GM18511 (cell line): ENCODE measurements at regions not wholly inside any gene's neighbourhood (a gene's known extent, or its start where the extent isn't known, plus 50 kb on each side); places are given as distances from the start of the nearest gene placed in this dataset.
A peak's percentile ranks its signal among the peaks of the same experiment; 100 is the strongest.

Experiments used
- ATAC-seq: cut with Tn5 transposase; IDR thresholded peaks from one replicate; pipeline ENCODE4 v1.9.1; 2021; ENCODE audit warnings: mild to moderate bottlenecking, moderate library complexity; ENCODE audit not compliant: unreplicated experiment

DNA sequence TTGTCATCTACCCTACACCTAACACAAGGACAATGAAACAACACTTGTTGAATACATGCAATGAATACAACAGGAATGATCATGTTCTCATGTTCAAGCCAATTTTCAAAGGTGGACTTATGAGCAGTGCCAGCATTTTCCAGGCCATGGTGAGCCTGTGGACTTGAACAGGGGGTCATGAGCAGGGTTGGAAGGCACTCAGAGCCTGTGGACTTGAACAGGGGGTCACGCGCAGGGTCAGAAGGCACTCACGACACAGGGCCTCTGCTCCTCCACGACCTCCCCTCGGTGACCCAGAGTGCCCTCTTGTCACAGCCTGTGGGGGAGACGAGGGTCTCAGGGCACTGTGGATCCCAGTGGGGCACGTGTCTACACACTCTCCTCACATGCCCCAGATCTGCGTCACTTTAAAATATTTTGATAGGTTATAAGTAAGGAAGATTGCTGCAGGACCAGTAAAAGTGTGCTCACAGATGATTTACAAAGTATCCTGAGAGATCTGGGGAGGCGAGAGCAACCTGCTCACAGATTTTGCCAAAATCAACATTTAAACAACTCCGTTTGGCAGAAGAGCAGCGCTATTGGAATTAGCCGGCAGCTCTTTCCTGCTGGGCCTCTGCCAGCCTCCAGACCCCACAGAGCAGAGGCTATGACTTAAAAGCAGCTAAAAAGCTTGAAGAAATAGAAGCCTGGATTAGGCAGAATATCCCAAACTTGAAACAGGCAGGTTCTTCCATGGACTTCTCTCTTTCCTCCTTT, 121.9 kb downstream of the TMEM18 start:
- ATAC-seq: no peak

DNA sequence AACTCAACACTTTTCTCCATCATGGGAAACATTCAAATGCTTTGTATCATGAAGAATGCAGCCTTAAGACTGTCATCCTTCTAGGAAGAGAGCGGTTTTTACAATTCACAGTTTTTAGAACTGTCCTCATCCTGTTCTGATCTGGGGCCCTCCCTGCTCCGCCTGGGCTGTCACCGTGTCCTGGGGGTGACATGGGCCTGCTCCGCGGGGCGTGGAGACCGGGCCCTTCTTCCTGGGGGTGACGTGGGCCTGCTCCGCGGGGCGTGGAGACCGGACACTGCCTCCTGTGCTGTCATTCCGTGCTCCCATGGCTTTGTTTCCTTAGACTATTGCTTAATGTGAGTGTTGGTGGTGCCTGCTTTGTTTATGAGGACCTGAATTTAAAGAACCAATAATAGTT, 122.8 kb downstream of the TMEM18 start:
- ATAC-seq: peak; percentile 54

- no peak for ATAC-seq
Observed at GRCh38 chr2:552906-553305, 124.3 kb downstream of the TMEM18 start.

DNA sequence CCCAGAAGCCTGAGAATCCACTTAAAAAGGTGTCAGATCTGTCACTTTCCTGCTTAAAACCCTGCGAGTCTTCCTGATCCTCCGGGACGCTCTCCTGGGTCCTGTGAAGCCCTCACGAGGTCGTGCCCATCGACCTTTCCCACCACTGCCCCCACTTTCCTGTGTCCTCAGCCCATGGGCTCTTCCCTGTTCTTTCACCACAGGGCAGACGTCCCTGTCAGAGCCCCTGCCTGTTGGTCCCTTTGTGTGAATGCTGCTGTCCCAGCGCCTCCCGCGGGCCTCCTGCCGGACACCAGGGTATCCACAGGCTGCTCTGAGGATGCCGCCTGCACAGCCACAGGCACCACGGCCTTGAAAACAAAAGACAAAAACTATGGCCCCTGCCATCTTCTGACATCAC, 125.6 kb downstream of the TMEM18 start:
- ATAC-seq: no peak

DNA sequence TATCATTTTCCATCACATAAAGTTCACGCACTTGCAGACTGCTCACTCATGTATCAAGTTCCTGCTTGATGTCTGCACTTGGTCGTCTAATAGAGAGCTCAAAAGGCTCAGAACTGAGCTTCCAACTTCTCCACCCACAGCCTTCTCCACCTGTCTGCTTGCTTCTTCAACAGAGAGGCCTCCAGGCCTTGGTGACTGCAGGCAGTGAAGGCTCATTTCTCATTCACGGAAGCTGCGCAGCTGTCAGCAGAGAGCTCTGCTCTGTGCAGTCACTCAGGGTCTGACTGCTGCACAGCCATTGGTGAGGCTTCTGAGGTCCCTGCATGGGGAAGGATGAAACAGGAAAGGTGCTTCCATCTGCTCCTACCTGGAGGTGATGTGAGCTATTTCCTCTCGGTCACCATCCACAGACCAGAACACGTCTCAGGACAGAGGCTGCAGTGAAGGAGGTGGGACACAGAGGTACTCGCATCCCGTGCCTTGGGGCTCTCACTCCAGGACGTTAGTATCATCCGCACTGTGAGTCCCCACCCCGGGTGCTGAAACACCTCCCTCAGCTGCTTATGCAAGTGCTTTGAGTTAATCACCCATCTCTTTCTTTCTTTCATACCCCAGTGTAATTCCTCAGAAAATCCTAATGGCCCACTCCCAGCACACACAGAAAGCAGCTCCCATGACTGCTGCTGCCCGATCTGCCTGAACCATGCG, 126.2 kb downstream of the TMEM18 start:
- ATAC-seq: peak; percentile 36

GRCh38 chr2:545711-546650, 131.2 kb downstream of the TMEM18 start:
- no peak for ATAC-seq

DNA sequence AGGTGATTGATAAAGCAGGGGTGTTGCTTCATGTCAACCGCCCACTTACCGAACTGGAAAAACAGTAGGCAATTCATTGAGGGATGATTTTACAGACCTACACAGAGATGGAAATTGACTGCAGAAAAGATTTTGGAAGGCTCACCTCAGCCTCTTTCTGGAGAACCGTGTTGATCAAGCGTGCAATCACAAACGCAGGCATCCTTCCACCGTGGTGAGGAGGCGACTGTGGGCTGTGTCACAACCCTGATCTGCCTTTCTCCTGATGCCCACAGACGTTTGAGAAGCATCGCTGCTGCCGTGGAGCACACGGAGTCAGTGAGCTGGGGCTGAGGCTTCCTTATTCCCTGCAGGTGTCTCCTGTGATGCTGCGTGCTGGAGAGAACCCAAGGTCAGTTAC, 132.0 kb downstream of the TMEM18 start:
- no peak for ATAC-seq

GRCh38 chr2:538646-539045, 138.6 kb downstream of the TMEM18 start:
- ATAC-seq: no peak

GRCh38 chr2:535222-535621, 142.0 kb downstream of the TMEM18 start:
- no peak for ATAC-seq

- no peak for ATAC-seq
Observed at GRCh38 chr2:529852-530251, 147.4 kb downstream of the TMEM18 start.

GRCh38 chr2:529424-529823, 147.8 kb downstream of the TMEM18 start:
- ATAC-seq: no peak

DNA sequence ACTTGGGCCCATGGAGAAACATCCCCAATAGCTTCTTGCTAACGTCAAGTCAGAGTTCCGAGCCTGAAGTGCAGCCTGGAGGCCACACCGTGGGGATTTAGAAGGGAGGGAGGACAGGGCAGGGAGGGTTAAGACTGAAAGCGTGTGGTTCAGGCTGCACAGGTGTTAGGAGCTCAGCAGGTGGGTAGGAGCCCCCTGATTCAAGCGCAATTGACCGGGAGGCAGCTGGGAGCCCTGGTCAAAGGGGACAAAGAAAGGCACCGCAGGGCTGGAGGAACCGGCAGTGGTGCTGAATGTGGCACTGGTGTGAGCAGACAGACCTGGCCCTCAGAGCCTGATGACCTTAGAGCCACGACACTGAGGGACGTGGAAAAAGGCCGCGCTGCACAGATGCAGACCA, 149.6 kb downstream of the TMEM18 start:
- ATAC-seq: no peak

DNA sequence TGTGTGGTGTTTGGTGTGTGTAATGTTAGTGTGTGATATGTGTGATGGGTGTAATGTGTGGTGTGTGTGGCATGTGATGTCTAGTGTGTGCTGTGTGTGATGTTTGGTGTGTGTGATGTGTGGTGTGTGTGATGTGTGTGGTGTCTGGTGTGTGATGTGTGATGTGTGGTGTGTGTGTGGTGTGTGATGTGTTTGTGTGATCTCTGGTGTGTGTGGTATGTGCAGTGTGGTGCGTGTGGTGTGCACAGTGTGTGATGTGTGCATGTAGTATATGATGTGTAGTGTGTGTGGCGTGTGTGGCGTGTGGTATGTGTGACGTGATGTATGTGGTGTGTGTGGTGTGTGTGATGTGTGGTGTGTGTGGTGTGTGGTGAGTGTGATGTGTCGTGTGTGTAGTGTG, 150.3 kb downstream of the TMEM18 start:
- ATAC-seq: no peak

DNA sequence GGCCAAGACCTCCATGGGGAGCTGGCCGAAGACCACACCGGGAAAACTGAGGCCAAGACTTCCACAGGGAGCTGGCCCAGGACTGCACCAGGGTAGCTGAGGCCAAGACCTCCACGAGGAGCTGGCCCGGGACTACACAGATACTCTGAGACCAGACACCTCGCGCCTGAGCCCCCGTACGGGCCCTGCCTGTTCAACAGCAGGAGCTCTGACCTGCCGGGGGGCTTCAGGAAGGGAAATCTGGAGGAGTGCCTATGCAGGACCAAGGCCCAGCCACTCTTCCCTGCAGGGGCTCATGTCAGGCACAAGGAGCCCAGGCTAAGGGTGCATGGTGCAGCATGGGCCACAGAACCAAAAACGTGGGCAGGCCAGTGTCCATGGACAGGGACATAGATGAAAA, 151.6 kb downstream of the TMEM18 start:
- no peak for ATAC-seq

DNA sequence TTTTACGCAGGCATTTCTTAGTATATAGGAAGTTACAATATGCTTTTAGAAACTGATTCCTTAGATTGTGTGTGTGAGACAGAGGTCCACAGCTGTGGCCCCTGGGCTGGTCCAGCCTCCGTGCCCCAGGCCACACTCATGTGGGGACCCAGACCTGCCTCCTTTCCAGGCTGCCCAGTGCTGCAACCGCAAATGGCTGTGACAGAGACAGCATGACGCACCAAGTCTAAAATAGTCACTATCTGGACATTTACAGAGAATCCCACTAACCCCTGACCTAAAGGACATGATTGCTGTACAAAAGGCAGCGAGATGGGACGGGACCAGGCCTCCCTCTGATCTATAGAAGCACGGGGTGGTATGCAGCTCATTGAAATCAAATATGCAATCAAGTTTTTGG, 152.2 kb downstream of the TMEM18 start:
- no peak for ATAC-seq

- no peak for ATAC-seq
Observed at GRCh38 chr2:524442-524841, 152.8 kb downstream of the TMEM18 start.

- no peak for ATAC-seq
Observed at GRCh38 chr2:523698-524270, 153.4 kb downstream of the TMEM18 start.

DNA sequence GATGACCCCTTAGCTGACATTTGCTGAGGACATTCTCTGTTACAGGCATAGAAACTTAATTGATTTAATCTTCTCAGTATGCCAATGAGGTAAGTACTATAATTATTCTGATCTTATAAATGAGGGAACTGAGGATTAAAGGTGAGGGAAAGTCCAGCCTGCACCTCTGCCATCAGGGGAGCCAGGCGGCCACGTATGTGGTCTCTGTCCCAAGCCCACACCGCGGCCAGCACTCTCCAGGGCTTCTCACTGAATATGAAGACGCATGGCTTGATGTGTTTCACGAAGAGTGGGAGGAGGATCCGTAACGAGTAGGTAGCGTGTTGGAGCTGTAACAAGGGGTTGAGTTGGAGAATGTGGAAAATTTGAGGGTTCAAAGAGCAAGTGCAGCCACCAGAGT, 154.4 kb downstream of the TMEM18 start:
- ATAC-seq: no peak

- no peak for ATAC-seq
Observed at GRCh38 chr2:521853-522530, 155.2 kb downstream of the TMEM18 start.

GRCh38 chr2:520663-521340, 156.4 kb downstream of the TMEM18 start:
- ATAC-seq: no peak
